SU-DHL-6 (cell line): ENCODE measurements at regions not wholly inside any gene's neighbourhood (a gene's known extent, or its start where the extent isn't known, plus 50 kb on each side); places are given as distances from the start of the nearest gene placed in this dataset.

Source experiments
- CTCF ChIP-seq: fragments of 200-600 bp; sonication (generic); IDR thresholded peaks from one replicate; pipeline ENCODE4 v1.5.1; 2017; ENCODE audit warnings: antibody characterized with exemption, mild to moderate bottlenecking, low read length, moderate library complexity; ENCODE audit not compliant: insufficient read depth, poor library complexity, severe bottlenecking
- EZH2phosphoT487 ChIP-seq: fragments of 200-600 bp; sonication (generic), shearing (Covaris generic); conservative IDR thresholded peaks from 2 replicates; pipeline ENCODE4 v1.6.1; 2018; ENCODE audit warnings: mild to moderate bottlenecking, antibody characterized with exemption, low read length, moderate library complexity, mixed read lengths

GRCh38 chr15:77791941-77792340 lies 159.2 kb upstream of the LINGO1 start:
- TF ChIP-seq EZH2phosphoT487 (no peak), CTCF (no peak)
